ENCODE measurements at regions not wholly inside any gene's neighbourhood (a gene's known extent, or its start where the extent isn't known, plus 50 kb on each side); places are given as distances from the start of the nearest gene placed in this dataset.

GRCh38 chr3:31364711-31365110, 168.0 kb upstream of the STT3B start:
- no peaks in the 10 kb centered on the region for H3K79me2 ChIP-seq (replicated peaks; ENCODE audit: insufficient read depth)
- no peaks in the 10 kb centered on the region for H4K20me1 ChIP-seq (replicated peaks; ENCODE audit: insufficient read depth)
- Mint-ChIP-seq H3K36me3 (ENCODE audit: low read depth) (no peaks in the 10 kb centered on the region), H3K9me3 (no peaks in the 10 kb centered on the region), H3K4me3 (no peak overlapping the region), H3K4me1 (peaks cover 9% of the 10 kb centered on the region), H3K27me3 (ENCODE audit: insufficient read depth, low read depth, poor library complexity) (peaks cover 6% of the 10 kb centered on the region), H3K27ac (no peak overlapping the region)
- peaks cover 11% of the 10 kb centered on the region; the same call in 1 of the 2 replicates for H3K4me1 ChIP-seq (ENCODE audit: insufficient read depth)
- TF ChIP-seq EZH2 (IDR thresholded peaks at IDR 0.05; ENCODE audit: low read depth, unreplicated experiment) = no peak
- TF ChIP-seq CREB1 (CRISPR knock-in tag; IDR thresholded peaks at IDR 0.05; ENCODE audit: low read depth) = no peak
- no peak for TF ChIP-seq NANOG (IDR thresholded peaks at IDR 0.05; ENCODE audit: borderline replicate concordance)
- TF ChIP-seq, protein P1, sequence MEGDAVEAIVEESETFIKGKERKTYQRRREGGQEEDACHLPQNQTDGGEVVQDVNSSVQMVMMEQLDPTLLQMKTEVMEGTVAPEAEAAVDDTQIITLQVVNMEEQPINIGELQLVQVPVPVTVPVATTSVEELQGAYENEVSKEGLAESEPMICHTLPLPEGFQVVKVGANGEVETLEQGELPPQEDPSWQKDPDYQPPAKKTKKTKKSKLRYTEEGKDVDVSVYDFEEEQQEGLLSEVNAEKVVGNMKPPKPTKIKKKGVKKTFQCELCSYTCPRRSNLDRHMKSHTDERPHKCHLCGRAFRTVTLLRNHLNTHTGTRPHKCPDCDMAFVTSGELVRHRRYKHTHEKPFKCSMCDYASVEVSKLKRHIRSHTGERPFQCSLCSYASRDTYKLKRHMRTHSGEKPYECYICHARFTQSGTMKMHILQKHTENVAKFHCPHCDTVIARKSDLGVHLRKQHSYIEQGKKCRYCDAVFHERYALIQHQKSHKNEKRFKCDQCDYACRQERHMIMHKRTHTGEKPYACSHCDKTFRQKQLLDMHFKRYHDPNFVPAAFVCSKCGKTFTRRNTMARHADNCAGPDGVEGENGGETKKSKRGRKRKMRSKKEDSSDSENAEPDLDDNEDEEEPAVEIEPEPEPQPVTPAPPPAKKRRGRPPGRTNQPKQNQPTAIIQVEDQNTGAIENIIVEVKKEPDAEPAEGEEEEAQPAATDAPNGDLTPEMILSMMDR (conservative IDR thresholded peaks at IDR 0.05; ENCODE audit: low read depth in 2 of 2) = peak in 1 of 2 experiments; percentile 20; a peak in 1 of 4 replicates
- TF ChIP-seq JUNB (IDR thresholded peaks at IDR 0.05; ENCODE audit: unreplicated experiment) = no peak
- TF ChIP-seq ZNF331 (CRISPR knock-in tag; IDR thresholded peaks at IDR 0.05; ENCODE audit: low read depth) = no peak
- TF ChIP-seq ZNF114 (CRISPR knock-in tag; IDR thresholded peaks at IDR 0.05) = no peak
- no peak for ATAC-seq
- DNase-seq (ENCODE audit: low spot score) = no peak
- no peaks in the 10 kb centered on the region for H3K36me3 ChIP-seq (ENCODE audit: insufficient read depth)
- no peaks in the 10 kb centered on the region for H3F3A ChIP-seq (replicated peaks; ENCODE audit: low read depth)
- 0 out of 2 replicates have a peak overlapping the region, but pooled peaks have one; percentile 75 for H2AFZ ChIP-seq
- no peak overlapping the region for H3K27ac ChIP-seq (ENCODE audit: low read depth)
- no peak overlapping the region for H3K4me2 ChIP-seq
- H3K27me3 ChIP-seq (ENCODE audit: insufficient read depth) = no peaks in the 10 kb centered on the region
- peaks cover 11% of the 10 kb centered on the region for H3K9me2 ChIP-seq (ENCODE audit: insufficient read depth)
- H3K4me3 ChIP-seq = no peak overlapping the region

DNA sequence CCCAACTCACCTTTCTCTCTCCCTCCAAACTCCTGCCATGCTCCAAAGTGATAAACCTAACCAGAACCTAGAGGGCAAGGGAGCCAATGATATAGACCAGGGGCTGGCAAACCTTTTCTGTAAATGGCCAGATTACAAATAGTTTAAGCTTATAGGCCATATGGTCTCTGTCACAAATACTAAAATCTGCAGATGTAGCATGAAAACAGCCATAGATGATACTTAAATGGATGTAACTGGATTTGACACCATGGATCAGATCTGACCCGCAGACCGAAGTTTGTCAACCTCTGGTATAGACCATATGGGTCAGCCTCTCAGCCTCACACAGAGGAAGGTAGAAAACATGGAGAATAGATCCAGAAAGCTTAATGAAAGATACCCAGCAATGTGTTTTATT, 165.2 kb upstream of the STT3B start:
- Histone ChIP-seq H3K79me2 (replicated peaks; ENCODE audit: insufficient read depth) (no peaks in the 10 kb centered on the region), H3K4me1 (ENCODE audit: insufficient read depth) (no peaks in the 10 kb centered on the region), H3K36me3 (ENCODE audit: insufficient read depth) (no peaks in the 10 kb centered on the region), H3K27me3 (ENCODE audit: insufficient read depth) (no peaks in the 10 kb centered on the region), H3K4me3 (no peak overlapping the region), H3K4me2 (no peak overlapping the region), H4K20me1 (replicated peaks; ENCODE audit: insufficient read depth) (no peaks in the 10 kb centered on the region), H3F3A (replicated peaks; ENCODE audit: low read depth) (no peaks in the 10 kb centered on the region), H2AFZ (no peak overlapping the region), H3K9me2 (ENCODE audit: insufficient read depth) (peaks cover 11% of the 10 kb centered on the region), H3K27ac (ENCODE audit: low read depth) (no peak overlapping the region)
- Mint-ChIP-seq H3K36me3 (ENCODE audit: low read depth) (no peaks in the 10 kb centered on the region), H3K27me3 (ENCODE audit: insufficient read depth, low read depth, poor library complexity) (peaks cover 6% of the 10 kb centered on the region), H3K4me1 (no peaks in the 10 kb centered on the region; the same call in 2 of the 3 replicates), H3K9me3 (no peaks in the 10 kb centered on the region), H3K4me3 (no peak overlapping the region), H3K27ac (no peak overlapping the region)
- ATAC-seq = no peak
- TF ChIP-seq ZNF114 (CRISPR knock-in tag; IDR thresholded peaks at IDR 0.05) (no peak), ZNF462 (CRISPR knock-in tag; IDR thresholded peaks at IDR 0.05) (no peak)
- no peak for DNase-seq (ENCODE audit: low spot score)
